ENCODE measurements at regions not wholly inside any gene's neighbourhood (a gene's known extent, or its start where the extent isn't known, plus 50 kb on each side); places are given as distances from the start of the nearest gene placed in this dataset.

DNA sequence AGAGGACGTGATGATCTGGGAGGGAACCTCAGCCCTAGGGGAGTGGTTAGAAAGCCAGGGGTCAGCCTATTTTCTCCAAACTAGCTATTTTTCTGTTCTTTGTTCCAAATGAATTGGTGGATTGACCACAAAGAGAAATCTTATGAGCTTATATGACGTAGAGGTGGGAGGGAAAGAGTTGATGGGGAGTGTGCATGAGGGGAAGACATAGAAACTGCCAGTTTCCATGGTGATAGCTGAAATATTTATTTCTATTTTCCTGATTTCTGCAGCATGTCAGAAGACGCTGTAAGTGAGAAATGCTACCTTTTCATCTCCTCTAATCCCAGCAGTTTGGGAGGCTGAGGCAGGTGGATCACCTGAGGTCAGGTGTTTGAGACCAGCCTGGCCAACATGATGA lies 51.4 kb upstream of the CISTR start:
- no peak for DNase-seq (ENCODE audit: low spot score)

DNA sequence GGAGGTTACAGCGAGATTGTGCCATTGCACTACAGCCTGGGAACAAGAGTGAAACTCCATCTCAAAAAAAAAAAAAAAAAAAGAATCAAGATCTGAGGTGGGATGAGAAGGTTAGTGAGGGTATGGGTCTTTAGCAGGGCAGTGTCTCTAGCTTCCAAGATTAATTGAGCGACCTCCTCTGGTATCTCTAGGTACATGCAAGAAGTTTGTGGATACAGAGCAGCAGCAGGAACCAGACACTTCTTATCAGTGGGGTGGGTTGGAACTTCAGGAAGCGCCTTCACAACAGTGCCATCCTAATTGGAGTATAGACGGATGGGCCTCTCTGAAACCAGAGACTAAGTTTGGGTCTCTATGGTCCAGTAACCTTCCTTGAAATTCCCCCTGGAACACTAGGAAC lies 51.9 kb upstream of the CISTR start:
- no peak for DNase-seq (ENCODE audit: low spot score)

DNA sequence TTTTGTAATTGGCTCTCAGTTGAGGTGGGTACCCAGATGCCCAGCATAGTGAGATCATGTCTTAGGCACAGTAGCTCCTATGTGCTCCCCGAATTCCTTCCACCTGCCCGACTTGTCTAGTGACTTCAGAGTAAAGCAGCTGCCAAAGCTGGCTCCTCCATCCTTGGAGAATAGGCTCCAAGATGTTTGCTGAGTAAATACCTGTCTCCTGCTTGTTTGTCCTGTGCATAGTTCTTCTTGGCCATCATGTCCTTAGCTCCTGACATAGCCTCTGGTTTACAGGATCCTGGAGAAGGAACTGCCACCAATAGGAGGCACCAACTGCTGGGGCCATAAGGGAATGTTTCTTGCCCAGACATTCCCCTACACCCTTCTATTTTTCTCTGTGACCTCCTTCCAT lies 52.6 kb upstream of the CISTR start:
- no peak for DNase-seq (ENCODE audit: low spot score)

- no peak for DNase-seq (ENCODE audit: low spot score)
Observed at GRCh38 chr12:53805067-53805466, 53.3 kb upstream of the CISTR start.

DNA sequence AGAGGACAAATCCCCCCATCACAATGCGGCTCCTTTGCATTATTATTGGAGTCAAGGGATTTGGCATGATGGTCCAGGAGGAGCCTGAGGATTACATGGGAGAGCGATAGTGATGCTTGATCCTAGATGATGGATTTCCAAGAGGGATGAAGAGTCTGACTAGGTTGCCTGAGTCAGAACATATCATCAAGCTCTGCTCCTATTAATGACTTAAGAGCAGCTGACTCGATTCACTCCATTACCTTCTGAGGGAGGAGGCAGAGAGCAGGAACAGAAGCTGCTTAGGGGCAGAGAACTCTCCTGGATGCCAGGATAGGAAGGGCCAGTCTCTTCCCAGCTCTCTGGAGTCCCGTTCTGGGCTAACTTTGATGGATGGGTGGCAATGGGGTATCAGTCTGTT lies 54.0 kb upstream of the CISTR start:
- DNase-seq (ENCODE audit: low spot score), result no peak

DNA sequence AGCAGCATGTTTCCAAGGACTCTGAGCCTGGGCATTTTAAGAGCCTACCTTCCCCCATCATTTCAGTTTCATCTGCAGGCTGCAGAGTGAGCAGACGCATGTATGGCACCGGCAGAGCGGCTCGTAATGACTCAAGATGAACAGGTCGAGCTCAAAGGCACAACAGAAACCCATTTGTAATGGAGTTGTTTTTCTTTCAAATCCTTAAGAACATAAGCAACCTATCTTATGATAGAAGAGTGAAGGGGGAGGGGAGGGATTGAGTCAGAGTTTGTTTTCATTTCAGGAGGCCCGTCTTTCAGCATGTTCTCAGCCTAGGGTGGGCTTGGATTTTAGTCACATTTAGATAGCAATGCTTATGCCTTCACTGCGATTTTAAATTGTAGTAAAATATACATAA lies 54.9 kb upstream of the CISTR start:
- DNase-seq (ENCODE audit: low spot score), result no peak

DNA sequence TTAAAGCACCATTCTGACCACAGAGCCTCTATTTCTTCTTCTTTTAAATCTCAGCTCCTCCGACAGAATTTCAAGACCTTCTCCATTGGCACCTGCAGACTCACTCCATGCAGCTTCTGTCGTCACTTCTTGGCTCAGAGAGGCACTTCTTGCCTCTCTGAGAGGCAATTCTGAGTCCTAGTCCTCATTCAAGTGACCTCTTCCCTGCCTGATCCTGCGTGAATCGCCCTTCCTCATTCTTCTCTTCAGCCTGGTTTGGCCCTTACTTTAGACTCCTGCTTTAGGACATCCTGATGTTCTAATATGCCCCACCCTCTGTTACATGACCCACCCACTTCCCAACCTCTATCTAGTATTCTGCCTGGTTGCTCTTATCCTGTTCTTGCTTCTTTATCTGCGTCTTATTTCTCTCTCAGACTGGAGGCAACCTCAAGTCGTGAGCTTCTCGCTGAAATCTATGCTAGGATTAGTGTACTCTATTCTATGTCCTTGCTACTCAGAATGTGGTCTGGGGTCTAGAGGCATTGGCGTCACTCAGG lies 55.6 kb upstream of the CISTR start:
- no peak for DNase-seq (ENCODE audit: low spot score)

GRCh38 chr12:53808023-53808705 lies 56.4 kb upstream of the CISTR start:
- DNase-seq (ENCODE audit: low spot score), result no peak

DNA sequence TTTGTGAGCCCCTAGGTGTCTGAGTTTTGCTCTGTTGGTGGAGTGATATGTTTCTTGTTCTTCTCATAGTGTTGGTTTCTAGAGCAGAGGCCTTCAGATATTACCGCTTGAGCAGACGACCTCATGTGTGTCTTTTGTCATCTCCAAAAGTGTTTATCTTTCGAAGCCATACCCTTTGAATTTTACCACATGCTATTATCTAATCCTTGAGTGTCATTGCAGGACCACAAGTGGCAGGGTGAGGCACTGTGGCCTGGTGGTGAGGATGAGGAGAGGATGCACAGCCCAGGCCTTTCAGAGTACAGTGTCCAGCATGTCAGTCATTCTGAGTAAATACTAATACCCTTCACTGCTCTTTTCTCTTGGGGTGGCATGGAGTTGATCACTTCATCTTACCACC lies 57.2 kb upstream of the CISTR start:
- no peak for DNase-seq (ENCODE audit: low spot score)

DNA sequence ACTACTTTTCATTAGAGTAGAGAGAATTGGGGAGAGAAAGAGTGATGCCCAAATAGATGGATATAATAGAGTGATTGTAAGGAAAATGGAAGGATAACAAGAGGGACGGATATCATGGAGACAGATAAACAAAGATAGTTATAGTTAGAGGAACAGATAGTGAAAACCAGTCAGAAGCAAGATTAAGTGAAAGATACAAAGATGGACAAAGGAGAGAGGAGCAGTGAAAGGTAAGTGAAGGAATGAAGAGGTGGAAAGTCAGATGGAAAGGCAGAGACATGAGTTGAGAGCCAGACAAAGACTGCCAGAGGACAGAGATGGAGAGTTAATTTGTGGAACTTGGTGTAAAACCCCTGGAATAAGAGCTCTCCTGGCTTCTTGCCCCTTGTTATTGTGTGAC lies 59.2 kb upstream of the CISTR start:
- DNase-seq (ENCODE audit: low spot score), result no peak

DNA sequence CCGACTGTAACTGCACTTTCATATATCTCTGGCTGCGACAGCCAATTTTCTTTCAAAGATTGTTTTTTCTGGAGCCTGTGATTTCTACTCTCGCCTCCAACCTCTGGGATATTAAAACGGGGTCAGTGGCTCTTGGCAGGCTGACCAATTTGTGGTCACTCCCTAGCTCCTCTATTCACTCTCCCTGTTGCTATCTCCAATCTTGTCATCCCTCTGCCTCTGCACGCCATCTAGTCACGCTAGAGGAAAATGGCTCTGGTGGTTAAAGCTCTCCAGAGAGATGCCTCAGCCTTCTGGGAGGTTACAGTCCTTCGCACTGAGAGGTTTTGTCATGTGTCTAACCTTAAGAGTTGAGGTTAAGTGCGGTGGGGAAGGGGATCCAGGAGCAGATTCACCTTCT lies 59.8 kb upstream of the CISTR start:
- DNase-seq (ENCODE audit: low spot score), result no peak

GRCh38 chr12:53816360-53817020 lies 64.7 kb upstream of the CISTR start:
- DNase-seq (ENCODE audit: low spot score), result no peak

- DNase-seq (ENCODE audit: low spot score), result no peak
Observed at GRCh38 chr12:53817021-53817389, 65.2 kb upstream of the CISTR start.

DNA sequence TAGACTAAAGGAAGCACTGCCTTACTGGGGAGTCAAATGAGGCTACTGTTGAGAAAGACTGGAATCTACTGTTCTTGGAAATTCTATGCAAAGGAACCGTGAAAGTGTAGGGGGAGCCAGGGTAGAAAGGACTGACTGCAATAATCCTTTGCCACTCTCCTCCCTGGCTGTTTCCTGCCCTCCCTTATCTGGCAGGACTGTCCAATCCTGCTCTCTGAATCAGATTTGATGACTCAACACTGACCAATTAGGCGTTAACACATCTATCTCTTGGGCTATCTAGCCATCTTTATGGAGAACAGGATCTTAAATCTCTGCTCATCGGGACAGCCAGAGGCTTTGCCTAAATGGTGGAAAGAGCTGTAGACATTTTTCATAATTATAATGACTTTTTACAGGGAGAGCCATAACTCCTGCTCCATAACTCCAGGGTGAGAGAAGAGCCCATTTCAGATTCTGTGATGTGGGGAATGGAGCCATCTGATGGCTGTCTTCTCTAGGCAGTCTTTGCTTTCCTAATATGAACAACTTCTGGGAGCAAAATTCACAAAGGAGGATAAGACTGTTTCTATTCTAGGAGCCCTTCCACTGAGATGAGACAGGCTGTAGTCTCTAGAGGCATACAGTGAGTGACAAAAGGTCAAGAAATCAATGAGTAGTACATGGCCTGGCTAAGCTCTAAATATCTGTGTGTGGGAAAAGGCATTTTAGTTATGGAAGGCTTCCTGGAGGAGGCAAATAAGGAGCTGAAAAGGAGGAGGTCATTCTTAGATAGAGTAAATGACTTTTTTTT lies 68.9 kb upstream of the CISTR start:
- DNase-seq (ENCODE audit: low spot score), result peak; percentile 46

DNA sequence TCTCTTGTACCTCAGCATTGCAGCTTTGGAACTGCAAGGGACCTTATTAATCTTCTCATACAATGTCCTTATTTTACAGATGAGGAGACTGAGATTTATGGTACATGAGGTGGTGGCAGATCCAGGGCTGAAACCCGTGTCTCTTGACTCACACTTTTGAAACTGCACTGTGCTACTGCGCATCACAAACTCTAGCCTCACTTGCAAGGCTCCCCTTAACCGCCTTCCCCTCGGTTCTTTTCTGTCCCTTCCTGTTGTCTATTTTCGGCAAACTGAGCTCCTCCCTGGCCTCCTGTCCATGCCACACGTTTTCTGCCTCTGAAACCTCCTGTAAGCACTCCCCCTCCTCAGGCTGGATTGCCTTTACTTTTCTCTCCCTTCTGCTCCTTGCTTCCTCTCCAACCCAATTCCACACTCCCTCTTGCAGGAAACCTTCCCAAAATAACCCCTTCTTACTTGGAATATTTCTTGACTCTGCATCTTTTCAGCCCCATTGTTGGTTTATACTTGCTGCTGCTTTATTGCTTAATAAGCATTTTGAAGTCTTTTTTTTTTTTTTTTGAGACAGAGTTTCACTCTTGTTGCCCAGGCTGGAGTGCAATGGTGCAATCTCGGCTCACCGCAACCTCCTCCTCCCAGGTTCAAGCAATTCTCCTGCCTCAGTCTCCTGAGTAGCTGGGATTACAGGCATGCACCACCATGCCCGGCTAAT lies 72.4 kb upstream of the CISTR start:
- no peak for DNase-seq (ENCODE audit: low spot score)

- peak; percentile 94 for DNase-seq (ENCODE audit: low spot score)
Observed at GRCh38 chr12:53825246-53826081, 73.7 kb upstream of the CISTR start.

- peak; percentile 20 for DNase-seq (ENCODE audit: low spot score)
Observed at GRCh38 chr12:53827306-53827705, 75.5 kb upstream of the CISTR start.

GRCh38 chr12:53828598-53828997 lies 76.8 kb upstream of the CISTR start:
- DNase-seq (ENCODE audit: low spot score), result peak; percentile 41

GRCh38 chr12:53829130-53829819 lies 77.5 kb upstream of the CISTR start:
- no peak for DNase-seq (ENCODE audit: low spot score)

GRCh38 chr12:53830631-53831030 lies 78.9 kb upstream of the CISTR start:
- DNase-seq (ENCODE audit: low spot score), result no peak

DNA sequence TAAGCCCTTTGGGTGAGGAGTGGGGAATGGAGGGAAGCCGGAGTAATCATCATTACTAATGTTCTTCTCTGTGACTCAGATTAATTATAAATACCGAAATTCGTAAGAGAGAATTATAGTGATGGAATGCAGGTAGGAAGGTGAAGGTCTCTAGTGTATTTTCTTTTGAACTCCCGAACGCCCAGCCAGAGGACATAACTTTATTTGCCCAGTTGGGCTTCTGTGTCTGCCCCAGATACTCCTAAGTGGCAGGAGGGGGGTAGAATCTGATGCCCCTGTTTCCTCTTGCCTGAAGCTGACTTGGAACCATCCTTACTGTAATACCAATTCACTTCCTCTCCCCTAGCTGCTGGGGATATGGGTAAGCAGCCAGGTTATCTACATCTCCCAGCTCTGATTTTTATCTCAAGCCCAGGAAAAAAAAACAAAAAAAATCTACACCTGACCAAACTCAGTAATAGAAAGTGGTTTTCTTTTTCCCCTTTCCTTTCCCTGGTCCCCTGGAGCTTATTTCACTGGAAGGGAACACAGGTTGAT lies 84.4 kb upstream of the CISTR start:
- no peak for DNase-seq (ENCODE audit: low spot score)

Measured in LoVo (cell line).